Erythroblast (primary cell): ENCODE measurements at regions not wholly inside any gene's neighbourhood (a gene's known extent, or its start where the extent isn't known, plus 50 kb on each side); places are given as distances from the start of the nearest gene placed in this dataset.
"Not testable (repeated sequence)": the region's sequence is repeated elsewhere in the genome, so short reads cannot be mapped to it uniquely, and the experiment has no call there.

ENCODE experiments used
- DNase-seq, 2 experiments: peaks; one replicate each; lab custom pipeline; 2025; lab: John Stamatoyannopoulos, UW
- GATA1 ChIP-seq: IDR thresholded peaks from 2 replicates; pipeline ENCODE4 v1.6.1; 2011; ENCODE audit warnings: low read depth, mild to moderate bottlenecking, control low read depth, low read length, moderate library complexity
- POLR2A ChIP-seq: IDR thresholded peaks from 2 replicates; pipeline ENCODE4 v1.6.1; 2011; ENCODE audit warnings: mild to moderate bottlenecking, low read length

DNA sequence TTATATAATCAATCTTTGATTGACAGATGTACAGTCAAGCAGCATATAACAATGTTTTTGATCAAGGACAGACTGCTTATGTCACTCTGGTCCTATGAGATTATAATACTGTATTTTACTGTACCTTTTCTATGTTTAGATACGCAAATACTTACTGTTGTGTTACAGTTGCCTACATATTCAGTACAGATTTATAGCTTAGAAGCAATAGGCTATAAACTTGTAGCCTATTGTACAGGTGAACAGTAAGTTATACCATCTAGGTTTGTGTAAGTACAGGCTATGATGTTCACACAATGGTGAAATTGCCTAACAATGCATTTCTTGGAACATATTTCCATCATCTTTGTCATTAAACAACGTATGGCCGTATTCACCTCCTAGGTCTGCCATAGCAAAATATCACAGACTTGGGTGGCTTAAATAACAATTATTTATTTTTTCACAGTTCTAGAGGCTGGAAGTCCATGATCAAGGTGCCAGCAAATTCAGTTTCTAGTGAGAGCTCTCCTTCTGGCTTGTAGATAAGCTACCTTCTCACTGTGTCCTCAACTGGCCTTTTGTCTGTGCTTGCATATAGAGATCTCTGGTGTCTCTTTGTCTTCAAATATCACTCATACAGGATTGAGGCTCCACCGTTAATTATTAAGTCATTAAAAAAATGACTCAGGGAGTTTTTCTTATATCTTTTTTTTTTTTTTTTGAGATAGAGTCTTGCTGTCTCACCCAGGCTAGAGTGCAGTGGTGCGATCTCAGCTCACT, 89.1 kb downstream of the EBLN2 start:
- TF ChIP-seq POLR2A (no peak), GATA1 (no peak)
- peak in 1 of 2 experiments; percentile 29 for DNase-seq

DNA sequence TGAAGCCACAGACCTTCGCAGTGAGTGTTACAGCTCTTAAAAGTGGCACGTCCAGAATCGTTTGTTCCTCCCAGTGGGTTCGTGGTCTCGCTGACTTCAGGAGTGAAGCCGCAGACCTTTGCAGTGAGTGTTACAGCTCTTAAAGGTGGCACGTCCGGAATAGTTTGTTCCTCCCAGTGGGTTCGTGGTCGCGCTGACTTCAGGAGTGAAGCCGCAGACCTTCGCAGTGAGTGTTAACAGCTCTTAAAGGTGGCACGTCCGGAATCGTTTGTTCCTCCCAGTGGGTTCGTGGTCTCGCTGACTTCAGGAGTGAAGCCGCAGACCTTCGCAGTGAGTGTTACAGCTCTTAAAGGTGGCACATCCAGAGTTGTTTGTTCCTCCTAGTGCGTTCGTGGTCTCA, 91.1 kb downstream of the EBLN2 start:
- not testable (repeated sequence) for DNase-seq

DNA sequence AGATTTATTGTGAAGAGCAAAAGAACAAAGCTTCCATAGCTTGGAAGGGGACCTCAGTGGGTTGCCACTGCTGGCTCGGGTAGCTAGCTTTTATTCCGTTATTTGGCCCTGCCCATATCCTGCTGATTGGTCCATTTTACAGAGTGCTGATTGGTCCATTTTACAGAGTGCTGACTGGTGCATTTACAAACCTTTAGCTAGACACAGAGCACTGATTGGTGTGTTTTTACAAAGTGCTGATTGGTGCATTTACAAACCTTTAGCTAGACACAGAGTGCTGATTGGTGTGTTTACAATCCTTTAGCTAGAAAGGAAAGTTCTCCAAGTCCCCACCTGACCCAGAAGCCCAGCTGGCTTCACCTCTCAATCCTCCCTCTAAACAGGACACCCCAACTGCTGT, 91.6 kb downstream of the EBLN2 start:
- not testable (repeated sequence) for DNase-seq

DNA sequence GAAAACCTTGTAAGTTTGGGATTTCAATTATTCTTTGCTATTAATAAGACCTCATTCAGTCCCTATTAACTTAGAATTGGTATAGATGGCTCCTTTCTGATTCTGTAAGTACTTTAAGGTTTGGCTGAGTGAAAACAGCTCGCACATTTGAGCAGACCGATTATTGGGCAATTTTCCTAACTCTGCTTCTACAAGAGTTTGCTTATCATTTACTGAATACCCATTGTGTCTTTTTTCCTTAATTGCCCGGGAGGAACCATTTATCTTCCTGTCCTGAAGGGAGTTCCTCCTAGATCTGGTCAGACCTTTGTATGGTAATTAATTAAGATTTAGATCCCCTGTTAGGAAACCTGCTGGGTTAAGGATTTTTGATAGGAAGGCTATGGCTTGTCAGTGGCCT, 92.8 kb downstream of the EBLN2 start:
- DNase-seq, result not testable (repeated sequence)

DNA sequence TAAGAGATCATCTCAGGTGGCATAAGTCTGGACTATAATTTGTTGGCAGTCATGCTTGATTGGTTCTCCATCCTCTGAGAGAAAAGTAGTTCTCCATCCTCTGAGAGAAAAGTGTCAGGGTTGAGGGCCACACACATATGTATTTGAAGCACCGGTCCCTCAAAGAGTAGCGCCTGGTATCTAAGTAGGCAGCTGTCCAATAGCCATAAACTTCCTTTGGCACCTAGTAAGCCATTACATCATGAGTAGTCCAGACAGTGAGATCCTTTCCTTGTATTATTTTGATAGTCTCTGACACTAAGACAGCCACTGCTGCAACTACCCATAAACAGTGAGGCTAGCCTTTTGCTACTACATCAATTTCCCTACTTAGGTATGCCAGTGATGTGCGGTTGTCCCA, 94.0 kb downstream of the EBLN2 start:
- not testable (repeated sequence) for DNase-seq

DNA sequence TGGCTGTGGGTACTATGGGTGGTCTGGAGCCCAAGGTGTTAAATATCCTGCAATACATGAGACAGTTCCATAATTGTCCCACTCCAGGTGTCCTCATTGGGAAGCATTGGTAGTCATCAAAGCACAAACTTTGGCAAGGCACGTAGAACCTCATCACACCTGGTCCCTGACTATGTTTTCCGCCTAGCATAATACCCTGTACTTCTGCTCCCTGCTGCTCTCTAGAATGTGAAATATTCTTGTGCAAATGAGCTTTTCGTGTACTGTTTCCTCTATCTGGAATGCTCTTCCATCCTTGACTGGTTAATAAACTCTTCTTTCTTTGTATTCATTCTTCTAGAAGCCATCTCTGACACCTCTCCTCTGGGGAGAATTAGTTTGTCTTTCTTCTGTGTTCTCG, 103.2 kb downstream of the EBLN2 start:
- TF ChIP-seq POLR2A, result no peak
- TF ChIP-seq GATA1, result no peak
- DNase-seq, result no peak

DNA sequence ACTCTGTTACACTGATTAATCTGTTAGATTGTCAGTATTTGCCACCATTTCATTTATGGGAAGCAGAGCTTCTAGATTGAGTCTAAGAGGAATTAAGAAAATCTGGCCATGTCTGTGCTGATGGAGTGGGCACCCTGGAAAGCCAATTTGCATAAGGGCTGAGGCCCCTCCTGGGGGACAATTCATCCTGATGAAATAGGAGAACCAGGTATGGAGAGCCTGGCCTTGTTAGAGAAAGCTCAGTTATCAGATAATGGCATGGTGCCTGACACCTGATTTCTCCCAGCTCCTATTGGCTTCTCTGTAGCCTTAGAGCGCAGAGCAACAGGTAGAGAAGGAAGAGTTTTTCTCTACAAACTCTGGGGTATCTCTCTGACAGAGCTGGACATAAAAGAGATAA, 114.2 kb downstream of the EBLN2 start:
- no peak for DNase-seq
- TF ChIP-seq POLR2A (no peak), GATA1 (no peak)

DNA sequence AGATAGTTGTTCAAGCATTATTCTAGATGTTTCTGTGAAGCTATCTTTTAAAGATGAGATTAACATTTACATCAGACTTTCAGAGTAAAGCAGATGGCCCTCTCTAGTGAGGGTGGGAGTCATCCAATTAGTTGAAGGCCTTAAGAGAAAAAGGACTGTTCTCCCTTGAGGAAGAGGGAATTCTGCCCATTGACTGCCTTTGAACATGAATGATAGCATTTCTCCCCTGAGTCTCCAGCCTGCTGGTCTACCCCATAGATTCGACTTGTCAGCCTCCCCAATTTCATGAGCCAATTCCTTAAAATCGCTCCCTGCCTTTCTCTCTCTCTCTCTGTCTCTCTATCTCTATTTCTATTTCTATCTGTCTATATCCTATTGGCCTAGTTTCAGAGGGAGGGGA, 115.5 kb downstream of the EBLN2 start:
- TF ChIP-seq GATA1 (no peak), POLR2A (no peak)
- no peak for DNase-seq

DNA sequence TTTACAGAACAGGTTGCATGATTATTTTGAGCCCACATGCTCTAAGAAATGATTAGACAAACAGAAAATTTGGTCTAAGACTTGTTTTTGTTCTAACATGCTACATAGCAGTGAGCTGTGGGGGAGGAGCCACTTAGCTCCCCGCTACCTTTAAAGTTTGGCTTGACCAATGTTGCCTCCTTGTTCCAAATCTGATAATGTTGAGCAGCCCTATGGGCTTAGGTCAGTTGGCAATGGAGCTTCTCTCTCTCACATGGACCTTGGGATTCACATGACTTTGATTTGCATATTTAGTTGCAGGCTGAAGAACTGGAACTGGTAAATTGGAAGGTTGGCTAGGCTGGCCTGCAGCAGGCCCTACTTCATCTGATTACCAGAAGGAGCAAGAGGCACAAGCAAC, 116.4 kb downstream of the EBLN2 start:
- DNase-seq, result no peak
- TF ChIP-seq POLR2A, result no peak
- TF ChIP-seq GATA1, result no peak

DNA sequence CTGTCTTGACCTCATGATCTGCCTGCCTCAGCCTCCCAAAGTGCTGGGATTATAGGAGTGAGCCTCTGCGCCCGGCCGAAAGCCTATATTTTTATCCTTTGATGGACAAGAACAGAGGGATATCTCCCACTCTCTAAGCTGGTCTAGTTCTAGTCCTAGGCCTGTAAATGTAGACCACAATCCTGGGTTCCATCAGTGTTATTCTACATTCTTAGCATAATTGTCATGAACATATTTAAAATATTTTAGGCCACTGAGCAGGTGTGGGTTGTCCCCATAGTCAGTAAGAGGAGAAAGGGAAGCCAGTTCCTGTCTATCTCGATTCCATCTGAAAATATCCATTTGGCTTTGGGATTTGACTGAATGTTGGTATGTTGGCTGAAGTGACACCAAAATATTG, 118.1 kb downstream of the EBLN2 start:
- TF ChIP-seq GATA1 (no peak), POLR2A (no peak)
- no peak for DNase-seq

DNA sequence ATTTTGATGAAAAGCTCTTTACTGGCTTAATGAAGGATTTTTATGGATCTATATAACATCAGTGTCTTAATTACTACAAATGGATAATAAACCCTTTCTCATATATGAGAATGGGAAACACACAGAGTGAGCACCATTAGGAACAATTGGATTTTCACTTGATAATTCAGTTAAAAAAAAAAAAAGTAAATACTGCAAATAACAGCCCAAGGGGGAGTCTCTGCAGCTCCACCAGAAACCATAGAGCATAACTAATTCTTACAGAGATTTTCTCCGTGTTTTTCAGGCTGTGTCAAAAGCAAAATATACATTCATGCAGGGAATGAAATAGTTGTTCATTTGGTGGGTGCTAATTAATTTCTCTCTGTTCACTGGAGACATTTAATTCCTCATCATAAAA, 125.3 kb downstream of the EBLN2 start:
- no peak for TF ChIP-seq GATA1
- no peak for TF ChIP-seq POLR2A
- DNase-seq, result no peak

DNA sequence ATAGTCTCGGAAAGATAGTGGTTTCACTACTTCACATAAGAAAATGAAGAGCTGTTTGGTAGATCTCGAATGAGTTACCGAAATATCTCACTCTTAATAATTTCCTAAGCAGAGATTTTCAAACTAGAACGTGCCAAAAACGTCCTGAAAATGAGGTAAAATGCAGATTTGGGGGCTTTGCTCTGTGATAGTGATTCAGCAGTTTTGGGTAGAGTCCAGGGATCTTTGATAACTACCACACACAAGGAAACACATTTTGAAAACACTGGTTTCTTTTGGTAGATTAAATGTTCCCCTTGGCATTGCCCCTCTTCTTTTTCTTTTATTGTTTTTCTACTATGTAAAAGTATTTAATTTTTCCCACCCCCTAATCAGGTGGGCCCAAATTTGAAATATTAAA, 125.9 kb downstream of the EBLN2 start:
- no peak for TF ChIP-seq GATA1
- no peak for TF ChIP-seq POLR2A
- DNase-seq, result no peak

DNA sequence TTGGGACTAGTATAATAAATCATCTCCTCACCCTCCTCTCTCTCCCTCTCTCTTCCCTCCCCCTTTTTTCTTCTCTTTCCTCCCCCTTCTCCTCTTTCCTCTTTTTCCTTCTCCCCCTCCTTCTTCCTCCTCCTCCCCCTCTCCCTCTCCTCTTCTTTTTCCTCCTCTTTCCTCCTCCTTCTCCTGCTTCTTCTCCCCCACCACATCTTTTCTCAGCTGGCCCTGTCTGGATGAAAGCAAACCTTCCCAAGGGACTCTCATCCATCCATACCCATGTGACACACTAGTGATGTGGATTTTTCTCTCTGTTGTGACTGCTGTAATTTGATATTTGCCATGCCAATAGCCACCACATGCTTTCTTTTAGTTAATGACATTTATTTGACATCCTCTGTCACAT, 127.2 kb downstream of the EBLN2 start:
- no peak for TF ChIP-seq GATA1
- TF ChIP-seq POLR2A, result no peak

DNA sequence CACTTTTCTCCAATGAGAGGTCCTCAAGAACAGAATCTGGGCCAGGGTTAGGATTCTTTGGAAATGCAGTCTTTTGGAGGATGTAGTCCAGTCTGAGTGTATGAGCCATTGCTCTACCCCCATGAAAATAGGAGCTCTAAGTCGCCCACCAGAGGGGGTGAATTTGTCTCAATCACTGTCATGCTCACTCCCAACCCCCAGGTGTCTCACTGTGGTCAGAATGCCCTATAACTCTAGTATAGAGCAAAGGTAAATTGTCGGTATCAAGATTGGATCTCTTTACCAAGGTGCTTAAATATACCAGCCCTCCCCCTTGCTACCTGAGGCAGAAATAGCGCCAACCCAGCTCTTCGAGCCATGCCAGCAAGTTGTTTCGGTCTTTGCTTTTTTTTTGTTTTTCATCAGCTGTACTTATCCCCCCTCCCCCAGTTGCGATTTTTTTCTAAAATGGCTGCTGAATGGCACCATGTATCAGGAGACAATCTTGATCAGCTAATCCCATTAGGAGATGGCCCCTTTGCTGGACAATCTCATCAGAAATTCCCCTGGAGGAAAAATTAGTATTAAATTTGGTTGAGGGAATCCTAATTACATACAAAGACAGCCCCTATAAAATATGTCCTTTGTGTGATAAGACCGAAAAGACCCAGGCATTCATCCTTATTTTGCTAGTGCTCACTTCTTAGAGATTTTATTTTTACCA, 130.7 kb downstream of the EBLN2 start:
- DNase-seq, result no peak
- TF ChIP-seq GATA1 (no peak), POLR2A (no peak)

More for the DNA sequence above, 127.2 kb downstream of the EBLN2 start:
- no peak for DNase-seq

DNA sequence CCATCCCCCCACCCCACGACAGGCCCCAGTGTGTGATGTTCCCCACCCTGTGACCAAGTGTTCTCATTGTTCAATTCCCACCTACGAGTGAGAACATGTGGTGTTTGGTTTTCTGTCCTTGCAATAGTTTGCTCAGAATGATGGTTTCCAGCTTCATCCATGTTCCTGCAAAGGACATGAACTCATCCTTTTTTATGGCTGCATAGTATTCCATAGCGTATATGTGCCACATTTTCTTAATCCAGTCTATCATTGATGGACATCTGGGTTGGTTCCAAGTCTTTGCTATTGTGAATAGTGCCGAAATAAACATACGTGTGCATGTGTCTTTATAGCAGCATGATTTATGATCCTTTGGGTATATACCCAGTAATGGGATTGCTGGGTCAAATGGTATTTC, 132.5 kb downstream of the EBLN2 start:
- not testable (repeated sequence) for DNase-seq

DNA sequence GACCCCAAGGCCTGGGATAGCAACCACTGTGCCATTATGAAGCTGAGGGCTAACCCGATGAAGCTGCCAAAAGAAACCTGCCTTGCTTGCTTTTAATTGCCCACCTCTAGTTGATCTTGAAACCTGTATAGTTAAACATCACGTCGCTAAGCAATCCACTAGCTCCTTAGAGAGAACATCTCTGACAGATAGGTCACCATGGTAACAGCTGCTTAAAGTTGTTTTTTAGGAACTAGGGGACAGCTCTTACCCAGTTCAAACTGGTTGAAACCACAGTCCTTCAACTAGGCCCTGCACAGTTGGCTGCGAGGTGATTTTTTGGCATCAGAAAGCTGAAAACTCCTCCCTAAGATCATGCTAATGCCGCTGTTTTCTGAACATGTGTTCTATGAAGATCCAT, 135.7 kb downstream of the EBLN2 start:
- no peak for TF ChIP-seq GATA1
- TF ChIP-seq POLR2A, result no peak
- no peak for DNase-seq
